K562 (cell line): ENCODE measurements at regions not wholly inside any gene's neighbourhood (a gene's known extent, or its start where the extent isn't known, plus 50 kb on each side); places are given as distances from the start of the nearest gene placed in this dataset.

Source experiments
- ATAC-seq: fragments of 200-7000 bp; cut with Tn5 transposase; 3 replicates; pipeline ENCODE4 v1.9.1; 2020; ENCODE audit warnings: moderate library complexity
- BruUV-seq: library from RNA; stranded (reverse); fragments of 400-500 nt; replicated peaks from 2 replicates; lab custom pipeline; 2021; lab: Mats Ljungman, UMichigan
- CTCF ChIA-PET: fragments of 300-600 bp; formaldehyde crosslinking; extraction: SDS; loops from one replicate; lab custom pipeline; 2021; ENCODE audit warnings: low intra/inter-chr PET ratio; lab: Yijun Ruan, JAX
- POLR2A ChIA-PET: fragments of 300-600, 350-650 bp; sonication (Branson Sonifier 250); formaldehyde crosslinking; extraction: SDS; loops from one replicate; lab custom pipeline; 2021; ENCODE audit warnings: antibody characterized with exemption, inconsistent platforms; lab: Yijun Ruan, JAX
- DNase-seq, 4 experiments: peaks; one replicate each; pipeline versions ENCODE4 v3.0.0 to v3.0.0-alpha.2; 2011 to 2018; ENCODE audit warnings: low spot score in 3 of 4, mixed read lengths in 3 of 4; ENCODE audit errors: extremely low read depth in 1 of 4
- FAIRE-seq: peaks from 2 replicates; lab custom pipeline; 2011; peaks lifted over from hg19 to GRCh38; lab: Jason Lieb, UNC
- H2AFZ ChIP-seq: 2 replicates; pipeline ENCODE4 v1.6.0; 2011; ENCODE audit warnings: low read depth, low read length, control low read depth, inconsistent platforms
- H3K27ac ChIP-seq: fragments of 200-600 bp; 3 replicates; pipeline ENCODE4 v1.8.0; 2011; ENCODE audit warnings: low read depth, mild to moderate bottlenecking, control low read depth, inconsistent platforms, low read length, moderate library complexity, mixed read lengths; ENCODE audit errors: extremely low read depth
- H3K27me3 ChIP-seq, 2 experiments: fragments of 300-600 bp in 1 of 2; 2 replicates in 1 of 2; 3 replicates in 1 of 2; pipeline versions ENCODE4 v1.6.0 to v1.8.0; 2011; ENCODE audit warnings: inconsistent platforms in 2 of 2, low read length in 2 of 2, mild to moderate bottlenecking in 1 of 2, mixed read lengths in 1 of 2, moderate library complexity in 1 of 2; ENCODE audit not compliant: control insufficient read depth in 2 of 2, insufficient read depth in 2 of 2
- H3K36me3 ChIP-seq: fragments of 300-600 bp; 3 replicates; pipeline ENCODE4 v1.8.0; 2011; ENCODE audit warnings: mild to moderate bottlenecking, low read length, inconsistent platforms; ENCODE audit not compliant: control insufficient read depth, insufficient read depth
- H3K4me1 ChIP-seq, 2 experiments: fragments of 200-600 bp in 1 of 2; replicated peaks in 1 of 2; 2 replicates in 1 of 2; 3 replicates in 1 of 2; pipeline versions ENCODE4 v1.5.1 to v1.8.0; 2011; ENCODE audit warnings: inconsistent platforms in 2 of 2, low read length in 2 of 2, mild to moderate bottlenecking in 1 of 2, mixed read lengths in 1 of 2, moderate library complexity in 1 of 2; ENCODE audit not compliant: control insufficient read depth in 2 of 2, insufficient read depth in 2 of 2
- H3K4me2 ChIP-seq: 2 replicates; pipeline ENCODE4 v1.6.1; 2011; ENCODE audit warnings: low read length, control low read depth, inconsistent platforms, mixed read lengths; ENCODE audit not compliant: insufficient read depth
- H3K4me3 ChIP-seq: fragments of 200-600 bp; sonication (generic), shearing (Covaris generic); 2 replicates; pipeline ENCODE4 v1.5.1; 2016; ENCODE audit warnings: control low read depth, inconsistent platforms
- H3K79me2 ChIP-seq: fragments of 200-600 bp; 3 replicates; pipeline ENCODE4 v1.8.0; 2011; ENCODE audit warnings: low read length, inconsistent platforms; ENCODE audit not compliant: control insufficient read depth, insufficient read depth
- H3K9ac ChIP-seq, 2 experiments: 2 replicates each; pipeline versions ENCODE4 v1.6.0 to v1.6.1; 2011; ENCODE audit warnings: low read depth in 2 of 2, low read length in 2 of 2, control low read depth in 1 of 2, inconsistent platforms in 1 of 2, mild to moderate bottlenecking in 1 of 2, mixed read lengths in 1 of 2; ENCODE audit not compliant: insufficient read depth in 1 of 2
- H3K9me1 ChIP-seq: one replicate; pipeline ENCODE4 v1.6.0; 2011; ENCODE audit warnings: inconsistent platforms, mild to moderate bottlenecking, low read length, moderate library complexity; ENCODE audit not compliant: control insufficient read depth, insufficient read depth
- H3K9me3 ChIP-seq: replicated peaks from 2 replicates; pipeline ENCODE4 v1.5.1; 2011; ENCODE audit warnings: low read depth, low read length, inconsistent platforms; ENCODE audit not compliant: control insufficient read depth, insufficient read depth
- H4K20me1 ChIP-seq: replicated peaks from 2 replicates; pipeline ENCODE4 v1.6.1; 2011; ENCODE audit warnings: low read length, inconsistent platforms, mixed read lengths; ENCODE audit not compliant: control insufficient read depth, insufficient read depth
- EHMT2 ChIP-seq: fragments of 450-650 bp; IDR thresholded peaks from 2 replicates; pipeline ENCODE4 v1.6.1; 2018; ENCODE audit warnings: antibody characterized with exemption
- HDAC1 ChIP-seq, 2 experiments: fragments of 450-650 bp; IDR thresholded peaks; 2 replicates each; pipeline ENCODE4 v1.6.1; 2016 to 2017; ENCODE audit warnings: inconsistent platforms in 1 of 2, mild to moderate bottlenecking in 1 of 2, moderate library complexity in 1 of 2
- HNRNPL ChIP-seq: fragments of 200-400 bp; formaldehyde crosslinking; IDR thresholded peaks from 2 replicates; pipeline ENCODE4 v1.6.1; 2017; ENCODE audit warnings: low read depth, mild to moderate bottlenecking, low read length
- MTF1 ChIP-seq: fragments of 250-450 bp; sonication (Bioruptor Pico); IDR thresholded peaks from 2 replicates; pipeline ENCODE4 v1.9.0; 2021; ENCODE audit warnings: moderate library complexity, mild to moderate bottlenecking, inconsistent platforms, borderline replicate concordance
- NCOA1 ChIP-seq: fragments of 450-650 bp; IDR thresholded peaks from 2 replicates; pipeline ENCODE4 v1.6.1; 2016; ENCODE audit warnings: low read depth
- NFYB ChIP-seq: IDR thresholded peaks from 2 replicates; pipeline ENCODE4 v1.6.1; 2011; ENCODE audit warnings: mild to moderate bottlenecking, moderate library complexity; ENCODE audit not compliant: insufficient read length; ENCODE audit errors: extremely low read depth
- NRF1 ChIP-seq, 2 experiments: fragments of 450-650 bp; IDR thresholded peaks in 1 of 2; conservative IDR thresholded peaks in 1 of 2; 2 replicates each; pipeline ENCODE4 v1.6.1; 2014; ENCODE audit warnings: mild to moderate bottlenecking in 2 of 2
- PCBP1 ChIP-seq: fragments of 200-400 bp; formaldehyde crosslinking; IDR thresholded peaks from 2 replicates; pipeline ENCODE4 v1.6.1; 2018; ENCODE audit warnings: mild to moderate bottlenecking, low read depth, low read length; ENCODE audit not compliant: poor library complexity, severe bottlenecking
- POLR2AphosphoS5 ChIP-seq: IDR thresholded peaks from 2 replicates; pipeline ENCODE4 v1.6.1; 2011; ENCODE audit warnings: mild to moderate bottlenecking, low read depth, low read length, moderate library complexity; ENCODE audit not compliant: control insufficient read depth, insufficient read depth
- SMARCE1 ChIP-seq: fragments of 450-650 bp; IDR thresholded peaks from 2 replicates; pipeline ENCODE4 v1.7.1; 2016; ENCODE audit warnings: mild to moderate bottlenecking
- TAF1 ChIP-seq: IDR thresholded peaks from 2 replicates; pipeline ENCODE4 v1.6.1; 2011; ENCODE audit warnings: mild to moderate bottlenecking, low read length, moderate library complexity; ENCODE audit not compliant: insufficient read depth, control insufficient read depth, severe bottlenecking; ENCODE audit errors: extremely low read depth
- TARDBP ChIP-seq: fragments of 450-650 bp; IDR thresholded peaks from 2 replicates; pipeline ENCODE4 v1.6.1; 2016
- ZBTB7A ChIP-seq: IDR thresholded peaks from 2 replicates; pipeline ENCODE4 v1.6.1; 2011; ENCODE audit warnings: low read depth, mild to moderate bottlenecking, low read length, moderate library complexity, borderline replicate concordance; ENCODE audit not compliant: control insufficient read depth
- ZNF239 ChIP-seq: fragments of 250-450 bp; sonication (Bioruptor Pico); IDR thresholded peaks from 2 replicates; pipeline ENCODE4 v1.4.0; 2020; ENCODE audit warnings: mild to moderate bottlenecking
- WGBS: fragments of 100-300 bp; shearing (Covaris generic); methylation state at CpG from one replicate; pipeline ENCODE4 v1.1.6; 2016; ENCODE audit warnings: low coverage, mixed read lengths; ENCODE audit not compliant: insufficient coverage; ENCODE audit errors: missing lambda C conversion rate; 5-methylcytosine and 5-hydroxymethylcytosine counted together
- in situ Hi-C: fragments of 300-500 bp; cut with MboI; formaldehyde crosslinking; loops from 4 replicates; pipeline ENCODE4 v1.15.0; 2018; ENCODE audit warnings: inconsistent platforms, mixed read lengths
- intact Hi-C: fragments of 100-400 bp; cut with micrococcal nuclease; formaldehyde crosslinking; loops from 2 replicates; pipeline ENCODE4 v1.14.2; 2022
- TF ChIP-seq, protein P1 (sequence below): fragments of 150-350 bp; conservative IDR thresholded peaks from 2 replicates; pipeline ENCODE4 v1.6.1; 2014; ENCODE audit warnings: low read length

DNA sequence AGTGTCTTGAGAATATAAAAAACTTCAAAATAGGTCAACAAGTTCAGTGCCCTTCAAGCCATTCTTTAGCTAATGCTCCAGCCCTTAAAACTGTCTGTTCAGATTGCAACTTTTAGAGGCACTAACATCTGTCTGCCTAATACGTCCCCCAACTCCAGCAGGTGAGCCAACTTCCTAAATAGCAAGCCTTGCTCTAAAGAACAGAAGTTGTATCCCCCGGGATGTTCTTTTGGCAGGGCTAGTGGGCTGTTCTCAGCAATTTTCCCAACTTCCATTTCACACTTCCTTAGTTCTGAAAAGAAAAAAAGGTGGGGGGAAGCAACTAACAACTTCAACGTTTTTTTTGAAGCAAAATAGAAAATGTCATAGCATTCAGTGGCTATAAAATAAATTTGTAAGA lies 290.0 kb upstream of the PTCHD4 start:
- Histone ChIP-seq H3K27me3 (no peaks in the 10 kb centered on the region), H3K36me3 (no peaks in the 10 kb centered on the region), H3K9me1 (no peaks in the 10 kb centered on the region), H3K4me3 (no peak overlapping the region), H3K27ac (no peak overlapping the region), H3K4me2 (no peak overlapping the region), H3K9ac (no peak overlapping the region), H3K9me3 (no peaks in the 10 kb centered on the region; the same call in 1 of the 2 replicates), H2AFZ (no peak overlapping the region), H3K4me1 (no peaks in the 10 kb centered on the region), H3K79me2 (no peaks in the 10 kb centered on the region), H4K20me1 (no peaks in the 10 kb centered on the region)
- DNase-seq, result no peak
- ATAC-seq, result no peak
- intact Hi-C loops (no loop called here), in situ Hi-C loops (no loop called here)
- 0% methylated on average over 3 of the region's 3 CpGs for WGBS
- FAIRE-seq, result no peak
- CTCF ChIA-PET, result no interaction called here
- no TSS peak for BruUV-seq
- TF ChIP-seq EHMT2 (no peak), NRF1 (conservative IDR thresholded peaks at IDR 0.05 in 1 of 2, IDR thresholded peaks at IDR 0.05 in 1 of 2) (no peak), MTF1 (CRISPR knock-in tag) (no peak)
- POLR2A ChIA-PET, result no interaction called here

- ATAC-seq (no peak), DNase-seq (no peak), FAIRE-seq (no peak)
- H3K4me2 ChIP-seq, result no peak overlapping the region
- ChIA-PET CTCF (no interaction called here), POLR2A (no interaction called here)
- H3K36me3 ChIP-seq, result no peaks in the 10 kb centered on the region
- no peak overlapping the region for H2AFZ ChIP-seq
- H4K20me1 ChIP-seq, result no peaks in the 10 kb centered on the region
- H3K4me3 ChIP-seq, result no peak overlapping the region
- no peaks in the 10 kb centered on the region for H3K4me1 ChIP-seq
- H3K9ac ChIP-seq, result no peak overlapping the region
- no peak overlapping the region for H3K27ac ChIP-seq
- H3K27me3 ChIP-seq, result no peaks in the 10 kb centered on the region
- H3K9me3 ChIP-seq, result no peaks in the 10 kb centered on the region; the same call in 1 of the 2 replicates
- intact Hi-C loops, result no loop called here
- no TSS peak for BruUV-seq
- in situ Hi-C loops, result no loop called here
- no peaks in the 10 kb centered on the region for H3K79me2 ChIP-seq
- H3K9me1 ChIP-seq, result no peaks in the 10 kb centered on the region
- no peak for TF ChIP-seq POLR2AphosphoS5
- no peak for TF ChIP-seq HDAC1 (IDR thresholded peaks at IDR 0.05)
- TF ChIP-seq, protein P1, sequence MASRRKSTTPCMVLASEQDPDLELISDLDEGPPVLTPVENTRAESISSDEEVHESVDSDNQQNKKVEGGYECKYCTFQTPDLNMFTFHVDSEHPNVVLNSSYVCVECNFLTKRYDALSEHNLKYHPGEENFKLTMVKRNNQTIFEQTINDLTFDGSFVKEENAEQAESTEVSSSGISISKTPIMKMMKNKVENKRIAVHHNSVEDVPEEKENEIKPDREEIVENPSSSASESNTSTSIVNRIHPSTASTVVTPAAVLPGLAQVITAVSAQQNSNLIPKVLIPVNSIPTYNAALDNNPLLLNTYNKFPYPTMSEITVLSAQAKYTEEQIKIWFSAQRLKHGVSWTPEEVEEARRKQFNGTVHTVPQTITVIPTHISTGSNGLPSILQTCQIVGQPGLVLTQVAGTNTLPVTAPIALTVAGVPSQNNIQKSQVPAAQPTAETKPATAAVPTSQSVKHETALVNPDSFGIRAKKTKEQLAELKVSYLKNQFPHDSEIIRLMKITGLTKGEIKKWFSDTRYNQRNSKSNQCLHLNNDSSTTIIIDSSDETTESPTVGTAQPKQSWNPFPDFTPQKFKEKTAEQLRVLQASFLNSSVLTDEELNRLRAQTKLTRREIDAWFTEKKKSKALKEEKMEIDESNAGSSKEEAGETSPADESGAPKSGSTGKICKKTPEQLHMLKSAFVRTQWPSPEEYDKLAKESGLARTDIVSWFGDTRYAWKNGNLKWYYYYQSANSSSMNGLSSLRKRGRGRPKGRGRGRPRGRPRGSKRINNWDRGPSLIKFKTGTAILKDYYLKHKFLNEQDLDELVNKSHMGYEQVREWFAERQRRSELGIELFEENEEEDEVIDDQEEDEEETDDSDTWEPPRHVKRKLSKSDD, result no peak
- no peak for TF ChIP-seq SMARCE1
- no peak for TF ChIP-seq ZNF239 (CRISPR knock-in tag)
- no peak for TF ChIP-seq NFYB
- TF ChIP-seq PCBP1, result no peak
- no peak for TF ChIP-seq TAF1
- TF ChIP-seq NCOA1, result no peak
- TF ChIP-seq HNRNPL, result no peak
- TF ChIP-seq TARDBP, result no peak
- no peak for TF ChIP-seq ZBTB7A
These were observed 286.9 kb upstream of the PTCHD4 start for GRCh38 chr6:48397887-48398286.
